WTC11 (cell line): ENCODE measurements at regions not wholly inside any gene's neighbourhood (a gene's known extent, or its start where the extent isn't known, plus 50 kb on each side); places are given as distances from the start of the nearest gene placed in this dataset.

Experiments
- CTCF ChIP-seq: fragments of 200-600 bp; IDR thresholded peaks from 2 replicates; pipeline ENCODE4 v1.8.0; 2022; ENCODE audit warnings: antibody characterized with exemption
- ESRRA ChIP-seq: sonication (generic); formaldehyde crosslinking; IDR thresholded peaks from 2 replicates; pipeline ENCODE4 v1.8.1; 2022; ENCODE audit warnings: mild to moderate bottlenecking, missing genetic modification reagents, borderline replicate concordance
- FOXP4 ChIP-seq: sonication (generic); formaldehyde crosslinking; IDR thresholded peaks from 2 replicates; pipeline ENCODE4 v1.8.0; 2022; ENCODE audit warnings: mild to moderate bottlenecking, missing genetic modification reagents
- HMGXB4 ChIP-seq: sonication (generic); formaldehyde crosslinking; IDR thresholded peaks from 2 replicates; pipeline ENCODE4 v1.8.1; 2023; ENCODE audit warnings: mild to moderate bottlenecking, moderate library complexity, missing genetic modification reagents
- JUN ChIP-seq: sonication (generic); formaldehyde crosslinking; IDR thresholded peaks from 2 replicates; pipeline ENCODE4 v1.8.0; 2023; ENCODE audit warnings: mild to moderate bottlenecking, missing genetic modification reagents
- MAX ChIP-seq: sonication (generic); formaldehyde crosslinking; IDR thresholded peaks from 2 replicates; pipeline ENCODE4 v1.8.0; 2022; ENCODE audit warnings: mild to moderate bottlenecking, missing genetic modification reagents
- NFE2L1 ChIP-seq: sonication (generic); formaldehyde crosslinking; IDR thresholded peaks from 2 replicates; pipeline ENCODE4 v1.8.1; 2023; ENCODE audit warnings: missing genetic modification reagents
- NR2C2 ChIP-seq: sonication (generic); formaldehyde crosslinking; IDR thresholded peaks from 2 replicates; pipeline ENCODE4 v1.8.0; 2022; ENCODE audit warnings: mild to moderate bottlenecking, missing genetic modification reagents
- PREB ChIP-seq: sonication (generic); formaldehyde crosslinking; IDR thresholded peaks from 2 replicates; pipeline ENCODE4 v1.8.1; 2022; ENCODE audit warnings: mild to moderate bottlenecking, missing genetic modification reagents, moderate library complexity, borderline replicate concordance
- STAT6 ChIP-seq: sonication (generic); formaldehyde crosslinking; conservative IDR thresholded peaks from 2 replicates; pipeline ENCODE4 v1.8.1; 2023; ENCODE audit warnings: mild to moderate bottlenecking, low read depth, missing genetic modification reagents, moderate library complexity
- TCF7 ChIP-seq: sonication (generic); formaldehyde crosslinking; IDR thresholded peaks from 2 replicates; pipeline ENCODE4 v1.8.0; 2022; ENCODE audit warnings: mild to moderate bottlenecking, low read depth, missing genetic modification reagents, moderate library complexity
- ZNF416 ChIP-seq: fragments of 250-450 bp; sonication (Bioruptor Pico); IDR thresholded peaks from 2 replicates; pipeline ENCODE4 v1.9.0; 2021; ENCODE audit warnings: mild to moderate bottlenecking, inconsistent platforms

GRCh38 chr5:125194883-125195282 lies 448.4 kb upstream of the ZNF608 start:
- TF ChIP-seq CTCF (no peak), PREB (CRISPR knock-in tag) (no peak), MAX (CRISPR knock-in tag) (no peak), NR2C2 (no peak), TCF7 (no peak), NFE2L1 (CRISPR knock-in tag) (no peak), ZNF416 (no peak), STAT6 (CRISPR knock-in tag) (no peak), JUN (no peak), FOXP4 (CRISPR knock-in tag) (no peak), HMGXB4 (no peak), ESRRA (CRISPR knock-in tag) (no peak)
